ENCODE measurements at regions not wholly inside any gene's neighbourhood (a gene's known extent, or its start where the extent isn't known, plus 50 kb on each side); places are given as distances from the start of the nearest gene placed in this dataset.
A peak's percentile ranks its signal among the peaks of the same experiment; 100 is the strongest.

- DNase-seq (ENCODE audit: low read depth), result no peak
Measured at GRCh38 chr14:76603713-76604112, 157.6 kb upstream of the VASH1 start.

- no peak for DNase-seq (ENCODE audit: low read depth)
Measured at GRCh38 chr14:76607510-76607909, 153.8 kb upstream of the VASH1 start.

- DNase-seq (ENCODE audit: low read depth), result no peak
Measured at GRCh38 chr14:76612654-76613053, 148.6 kb upstream of the VASH1 start.

GRCh38 chr14:76613616-76614015, 147.7 kb upstream of the VASH1 start:
- DNase-seq (ENCODE audit: low read depth), result no peak

GRCh38 chr14:76615331-76615730, 145.9 kb upstream of the VASH1 start:
- no peak for DNase-seq (ENCODE audit: low read depth)

- DNase-seq (ENCODE audit: low read depth), result no peak
Measured at GRCh38 chr14:76617440-76617839, 143.8 kb upstream of the VASH1 start.

GRCh38 chr14:76636602-76637001, 124.7 kb upstream of the VASH1 start:
- no peak for DNase-seq (ENCODE audit: low read depth)

- no peak for DNase-seq (ENCODE audit: low read depth)
Measured at GRCh38 chr14:76638841-76639240, 122.4 kb upstream of the VASH1 start.

- DNase-seq (ENCODE audit: low read depth), result no peak
Measured at GRCh38 chr14:76639606-76640229, 121.5 kb upstream of the VASH1 start.

GRCh38 chr14:76640923-76641395, 120.3 kb upstream of the VASH1 start:
- DNase-seq (ENCODE audit: low read depth), result no peak

GRCh38 chr14:76641541-76641940, 119.7 kb upstream of the VASH1 start:
- no peak for DNase-seq (ENCODE audit: low read depth)

GRCh38 chr14:76643887-76644286, 117.4 kb upstream of the VASH1 start:
- no peak for DNase-seq (ENCODE audit: low read depth)

- DNase-seq (ENCODE audit: low read depth), result peak; percentile 9
Measured at GRCh38 chr14:76644855-76645518, 116.3 kb upstream of the VASH1 start.

- DNase-seq (ENCODE audit: low read depth), result peak; percentile 53
Measured at GRCh38 chr14:76647697-76648298, 113.5 kb upstream of the VASH1 start.

- no peak for DNase-seq (ENCODE audit: low read depth)
Measured at GRCh38 chr14:76651410-76652055, 109.7 kb upstream of the VASH1 start.

GRCh38 chr14:76653875-76654572, 107.2 kb upstream of the VASH1 start:
- DNase-seq (ENCODE audit: low read depth), result no peak

GRCh38 chr14:76654573-76655108, 106.6 kb upstream of the VASH1 start:
- DNase-seq (ENCODE audit: low read depth), result no peak

- no peak for DNase-seq (ENCODE audit: low read depth)
Measured at GRCh38 chr14:76655331-76655730, 105.9 kb upstream of the VASH1 start.

- DNase-seq (ENCODE audit: low read depth), result no peak
Measured at GRCh38 chr14:76656592-76656991, 104.7 kb upstream of the VASH1 start.

- DNase-seq (ENCODE audit: low read depth), result no peak
Measured at GRCh38 chr14:76657404-76657803, 103.9 kb upstream of the VASH1 start.

GRCh38 chr14:76657846-76658245, 103.4 kb upstream of the VASH1 start:
- DNase-seq (ENCODE audit: low read depth), result no peak

GRCh38 chr14:76662580-76662979, 98.7 kb upstream of the VASH1 start:
- DNase-seq (ENCODE audit: low read depth), result no peak

All from LHCN-M2 (cell line).